Fibroblast of villous mesenchyme (primary cell): ENCODE measurements at regions not wholly inside any gene's neighbourhood (a gene's known extent, or its start where the extent isn't known, plus 50 kb on each side); places are given as distances from the start of the nearest gene placed in this dataset.

ENCODE experiments used
- DNase-seq: peaks from one replicate; pipeline ENCODE4 v3.0.0-alpha.2; 2010; ENCODE audit warnings: low read depth
- H3K4me3 ChIP-seq: 2 replicates; pipeline ENCODE4 v1.5.1; 2011; ENCODE audit warnings: low read depth, mild to moderate bottlenecking, low read length
- TF ChIP-seq, protein P1 (sequence below): IDR thresholded peaks from 2 replicates; pipeline ENCODE4 v1.5.1; 2012; ENCODE audit warnings: low read depth, mild to moderate bottlenecking, low read length; ENCODE audit not compliant: insufficient read depth

DNA sequence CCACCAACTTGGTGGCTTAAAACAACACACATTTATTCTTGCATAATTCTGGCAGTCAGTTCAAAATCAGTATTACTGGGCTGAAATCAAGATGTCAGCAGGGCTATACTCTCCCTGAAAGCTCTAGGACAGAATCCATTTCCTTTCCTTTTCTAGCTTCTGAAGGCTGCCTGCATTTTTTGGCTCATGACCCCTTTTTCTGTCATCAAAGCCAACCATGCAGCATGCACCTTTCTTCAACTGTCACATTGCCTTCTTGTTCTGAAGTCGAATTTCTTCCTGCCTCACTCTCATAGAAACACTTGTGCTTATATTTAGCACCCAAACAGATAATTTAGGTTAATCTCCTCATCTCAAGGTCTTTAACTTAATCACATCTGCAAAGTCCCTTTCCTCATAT is 79.8 kb upstream of the PPP1R2C start:
- H3K4me3 ChIP-seq, result no peak overlapping the region
- DNase-seq, result no peak
- TF ChIP-seq, protein P1, sequence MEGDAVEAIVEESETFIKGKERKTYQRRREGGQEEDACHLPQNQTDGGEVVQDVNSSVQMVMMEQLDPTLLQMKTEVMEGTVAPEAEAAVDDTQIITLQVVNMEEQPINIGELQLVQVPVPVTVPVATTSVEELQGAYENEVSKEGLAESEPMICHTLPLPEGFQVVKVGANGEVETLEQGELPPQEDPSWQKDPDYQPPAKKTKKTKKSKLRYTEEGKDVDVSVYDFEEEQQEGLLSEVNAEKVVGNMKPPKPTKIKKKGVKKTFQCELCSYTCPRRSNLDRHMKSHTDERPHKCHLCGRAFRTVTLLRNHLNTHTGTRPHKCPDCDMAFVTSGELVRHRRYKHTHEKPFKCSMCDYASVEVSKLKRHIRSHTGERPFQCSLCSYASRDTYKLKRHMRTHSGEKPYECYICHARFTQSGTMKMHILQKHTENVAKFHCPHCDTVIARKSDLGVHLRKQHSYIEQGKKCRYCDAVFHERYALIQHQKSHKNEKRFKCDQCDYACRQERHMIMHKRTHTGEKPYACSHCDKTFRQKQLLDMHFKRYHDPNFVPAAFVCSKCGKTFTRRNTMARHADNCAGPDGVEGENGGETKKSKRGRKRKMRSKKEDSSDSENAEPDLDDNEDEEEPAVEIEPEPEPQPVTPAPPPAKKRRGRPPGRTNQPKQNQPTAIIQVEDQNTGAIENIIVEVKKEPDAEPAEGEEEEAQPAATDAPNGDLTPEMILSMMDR, result no peak

DNA sequence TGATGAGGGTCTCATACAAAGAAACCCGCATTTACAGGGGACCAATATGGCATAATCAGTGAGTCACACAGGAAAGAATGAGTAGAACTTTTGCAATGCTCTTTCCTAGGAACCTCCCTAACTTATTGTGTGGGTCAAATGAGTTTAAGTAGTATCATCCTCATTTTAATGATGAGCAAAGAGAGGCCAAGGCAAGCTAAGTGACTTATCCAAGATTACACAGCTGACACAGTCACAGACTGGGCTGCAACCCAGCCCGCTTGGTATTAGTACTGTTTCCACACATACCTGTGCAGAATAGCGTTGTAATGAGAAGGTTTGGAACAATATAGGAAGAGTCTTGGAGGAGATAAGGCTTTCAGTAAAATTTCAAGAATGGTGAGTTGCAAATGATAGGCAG is 91.0 kb upstream of the PPP1R2C start:
- H3K4me3 ChIP-seq, result no peak overlapping the region
- TF ChIP-seq, protein P1, result no peak
- no peak for DNase-seq

DNA sequence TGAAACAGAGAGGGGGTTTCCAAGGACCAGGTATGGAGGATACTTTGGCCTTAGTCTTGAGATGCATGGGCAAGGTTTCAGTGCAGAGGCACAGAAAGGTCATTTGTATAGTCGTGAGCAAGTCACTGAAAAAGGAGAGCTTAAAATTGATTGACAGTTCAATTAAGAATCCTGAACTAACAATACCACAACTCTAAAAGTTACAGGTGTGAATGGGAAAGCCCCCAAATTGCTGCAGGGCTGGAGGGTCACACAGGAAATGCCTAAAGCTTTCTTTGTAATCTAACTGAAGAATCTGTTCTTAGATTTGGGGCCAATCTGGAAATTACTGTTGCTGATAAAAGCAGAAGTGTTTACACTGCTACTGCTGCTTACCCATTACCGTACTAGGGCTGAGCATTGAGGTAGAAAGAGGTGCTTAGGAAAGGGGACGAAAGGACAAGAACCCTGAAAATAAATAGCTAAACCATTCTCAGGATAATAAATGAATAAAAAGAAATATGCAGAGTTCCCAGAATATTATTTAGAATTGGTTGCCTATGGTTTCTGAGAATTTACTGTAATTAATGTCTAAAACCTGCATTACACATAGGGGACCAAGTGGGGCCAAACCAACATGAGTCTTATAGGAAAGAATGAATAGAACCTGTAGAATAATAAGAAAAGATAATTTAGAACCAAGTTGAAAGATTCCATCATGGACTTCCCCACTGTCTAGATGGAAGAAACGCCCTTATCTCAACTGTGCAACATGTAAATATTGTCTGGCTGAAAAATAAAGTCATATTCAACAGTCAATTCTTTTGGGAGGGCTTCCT is 91.9 kb upstream of the PPP1R2C start:
- no peak overlapping the region for H3K4me3 ChIP-seq
- TF ChIP-seq, protein P1, result no peak
- no peak for DNase-seq

DNA sequence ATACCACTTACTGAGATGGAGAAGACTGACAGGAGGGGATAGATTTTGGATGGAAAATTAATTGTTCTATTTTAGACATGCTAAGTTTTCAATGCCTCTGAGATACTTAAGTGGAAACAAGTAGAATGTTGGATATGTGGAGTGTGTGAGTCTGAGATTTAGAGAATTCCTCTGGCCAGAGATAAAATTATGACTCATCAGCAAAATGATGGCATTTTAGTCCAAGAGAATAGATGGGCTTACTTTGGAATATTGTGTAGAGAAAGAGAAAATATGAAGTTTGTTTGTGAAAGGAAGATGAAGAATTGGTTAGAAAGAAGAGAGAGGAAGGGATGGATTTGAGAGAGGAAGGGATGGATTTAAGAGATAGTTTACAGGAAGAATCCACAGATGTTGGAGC is 108.6 kb upstream of the PPP1R2C start:
- DNase-seq, result no peak

DNA sequence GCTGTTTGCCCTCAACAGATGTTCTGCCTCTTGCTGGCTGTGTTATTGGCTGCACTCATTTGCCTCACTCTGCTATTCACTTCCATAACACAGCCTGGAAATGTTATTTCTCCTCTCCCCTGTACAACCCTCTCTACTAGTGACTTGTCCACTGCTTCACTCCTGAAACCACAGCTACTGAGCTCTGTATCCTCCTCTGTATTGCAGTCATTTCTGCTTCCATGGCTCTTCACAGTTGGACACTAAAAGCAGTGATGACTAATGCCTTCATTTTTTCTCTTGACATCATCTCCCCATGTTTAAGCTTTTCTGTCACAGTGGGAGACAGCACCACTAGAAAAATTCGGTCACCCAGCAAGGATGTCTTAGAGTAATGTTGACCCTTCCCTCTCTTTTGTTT is 123.0 kb upstream of the PPP1R2C start:
- TF ChIP-seq, protein P1, result no peak
- no peak overlapping the region for H3K4me3 ChIP-seq
- DNase-seq, result peak; percentile 14

More for the DNA sequence above, 108.6 kb upstream of the PPP1R2C start:
- no peak overlapping the region for H3K4me3 ChIP-seq
- TF ChIP-seq, protein P1, result no peak

DNA sequence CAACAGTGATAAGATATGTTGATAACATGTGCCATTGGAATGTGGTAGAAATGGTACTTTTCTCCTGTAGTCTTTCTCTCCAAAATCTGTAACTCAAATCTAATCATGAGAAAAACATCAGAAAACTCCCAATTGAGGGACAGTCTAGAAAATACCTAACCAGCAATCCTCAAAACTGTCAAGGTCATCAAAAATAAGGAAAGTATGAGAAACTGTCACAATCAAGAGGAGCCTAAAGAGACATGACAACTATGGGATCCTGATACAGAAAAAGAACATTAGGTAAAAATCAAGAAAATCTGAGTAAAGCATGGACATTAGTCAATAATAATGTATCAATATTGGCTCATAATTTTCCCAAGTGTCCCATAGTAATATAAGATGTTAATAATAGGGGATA is 124.5 kb upstream of the PPP1R2C start:
- TF ChIP-seq, protein P1, result no peak
- no peak for DNase-seq
- H3K4me3 ChIP-seq, result no peak overlapping the region

DNA sequence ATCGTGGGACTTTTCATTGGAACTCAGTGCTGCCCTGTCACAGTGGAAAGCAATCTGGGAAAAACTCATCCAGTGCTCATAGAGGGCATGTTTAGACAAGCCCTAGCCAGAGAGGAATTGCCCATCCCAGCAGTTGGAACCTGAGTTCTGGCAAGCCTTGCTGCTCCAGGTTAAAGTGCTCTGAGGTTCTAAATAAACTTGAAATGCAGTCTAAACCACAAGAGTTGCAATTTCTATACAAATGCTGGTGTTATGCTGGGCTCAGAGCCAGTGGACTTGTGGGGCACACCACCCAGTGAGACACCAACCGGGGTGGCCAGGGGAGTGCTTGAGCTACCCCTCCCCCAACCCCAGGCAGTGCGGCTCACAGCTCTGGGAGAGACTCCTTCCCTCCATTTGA is 142.8 kb upstream of the PPP1R2C start:
- TF ChIP-seq, protein P1, result no peak
- no peak overlapping the region for H3K4me3 ChIP-seq
- DNase-seq, result peak; percentile 3
